HG03280 (cell line): ENCODE measurements at regions not wholly inside any gene's neighbourhood (a gene's known extent, or its start where the extent isn't known, plus 50 kb on each side); places are given as distances from the start of the nearest gene placed in this dataset.
"Not testable (repeated sequence)": the region's sequence is repeated elsewhere in the genome, so short reads cannot be mapped to it uniquely, and the experiment has no call there.

Experiments
- ATAC-seq: cut with Tn5 transposase; IDR thresholded peaks from one replicate; pipeline ENCODE4 v1.9.1; 2021; ENCODE audit warnings: mild to moderate bottlenecking, moderate library complexity; ENCODE audit not compliant: unreplicated experiment

- no peak for ATAC-seq
These were observed 2604.8 kb upstream of the TPTE start for GRCh38 chr21:7916329-7917303.

- ATAC-seq: no peak
These were observed 2603.7 kb upstream of the TPTE start for GRCh38 chr21:7917729-7918128.

GRCh38 chr21:7925918-7926582 is 2595.3 kb upstream of the TPTE start:
- ATAC-seq: peak; percentile 62

- ATAC-seq: not testable (repeated sequence)
These were observed 2592.9 kb upstream of the TPTE start for GRCh38 chr21:7928528-7928927.

- ATAC-seq: not testable (repeated sequence)
These were observed 2591.8 kb upstream of the TPTE start for GRCh38 chr21:7929586-7929985.

GRCh38 chr21:7930445-7930844 is 2590.9 kb upstream of the TPTE start:
- ATAC-seq: not testable (repeated sequence)

- ATAC-seq: not testable (repeated sequence)
These were observed 2589.3 kb upstream of the TPTE start for GRCh38 chr21:7932113-7932512.

- ATAC-seq: not testable (repeated sequence)
These were observed 2588.5 kb upstream of the TPTE start for GRCh38 chr21:7932834-7933233.

- ATAC-seq: no peak
These were observed 2587.5 kb upstream of the TPTE start for GRCh38 chr21:7933923-7934322.

- ATAC-seq: not testable (repeated sequence)
These were observed 2584.1 kb upstream of the TPTE start for GRCh38 chr21:7937297-7937696.

- ATAC-seq: not testable (repeated sequence)
These were observed 2583.2 kb upstream of the TPTE start for GRCh38 chr21:7938223-7938622.

GRCh38 chr21:7941432-7941831 is 2580.0 kb upstream of the TPTE start:
- ATAC-seq: not testable (repeated sequence)

GRCh38 chr21:7942219-7942618 is 2579.2 kb upstream of the TPTE start:
- not testable (repeated sequence) for ATAC-seq

- not testable (repeated sequence) for ATAC-seq
These were observed 2577.8 kb upstream of the TPTE start for GRCh38 chr21:7943534-7943933.

- no peak for ATAC-seq
These were observed 2574.0 kb upstream of the TPTE start for GRCh38 chr21:7947422-7947821.

GRCh38 chr21:7948727-7949126 is 2572.7 kb upstream of the TPTE start:
- not testable (repeated sequence) for ATAC-seq

GRCh38 chr21:7949882-7950281 is 2571.5 kb upstream of the TPTE start:
- ATAC-seq: not testable (repeated sequence)

- no peak for ATAC-seq
These were observed 2569.4 kb upstream of the TPTE start for GRCh38 chr21:7951854-7952519.

GRCh38 chr21:7952648-7953047 is 2568.7 kb upstream of the TPTE start:
- no peak for ATAC-seq

- no peak for ATAC-seq
These were observed 2568.3 kb upstream of the TPTE start for GRCh38 chr21:7953058-7953457.

- ATAC-seq: not testable (repeated sequence)
These were observed 2565.9 kb upstream of the TPTE start for GRCh38 chr21:7955358-7956073.
